GM06990 (cell line): ENCODE measurements at regions not wholly inside any gene's neighbourhood (a gene's known extent, or its start where the extent isn't known, plus 50 kb on each side); places are given as distances from the start of the nearest gene placed in this dataset.
"Not testable (repeated sequence)": the region's sequence is repeated elsewhere in the genome, so short reads cannot be mapped to it uniquely, and the experiment has no call there.

Source experiments
- DNase-seq: peaks from one replicate; pipeline ENCODE4 v3.0.0-alpha.2; 2011; ENCODE audit not compliant: insufficient read length; ENCODE audit errors: extremely low read depth
- H3K27me3 ChIP-seq: replicated peaks from 2 replicates; pipeline ENCODE4 v1.6.0; 2011; ENCODE audit warnings: low read length; ENCODE audit not compliant: control insufficient read depth, insufficient read depth
- H3K36me3 ChIP-seq: 2 replicates; pipeline ENCODE4 v1.5.1; 2011; ENCODE audit warnings: low read length; ENCODE audit not compliant: control insufficient read depth, insufficient read depth
- H3K4me3 ChIP-seq: replicated peaks from 2 replicates; pipeline ENCODE4 v1.5.1; 2011; ENCODE audit warnings: low read depth, mild to moderate bottlenecking, control low read depth, low read length
- TF ChIP-seq, protein P1 (sequence below): IDR thresholded peaks from 2 replicates; pipeline ENCODE4 v1.5.1; 2011; ENCODE audit warnings: low read length, control low read depth, mild to moderate bottlenecking, inconsistent platforms; ENCODE audit not compliant: insufficient read depth, poor library complexity, severe bottlenecking

- DNase-seq: no peak
- Histone ChIP-seq H3K27me3 (no peaks in the 10 kb centered on the region), H3K36me3 (no peaks in the 10 kb centered on the region), H3K4me3 (no peak overlapping the region)
- TF ChIP-seq, protein P1, sequence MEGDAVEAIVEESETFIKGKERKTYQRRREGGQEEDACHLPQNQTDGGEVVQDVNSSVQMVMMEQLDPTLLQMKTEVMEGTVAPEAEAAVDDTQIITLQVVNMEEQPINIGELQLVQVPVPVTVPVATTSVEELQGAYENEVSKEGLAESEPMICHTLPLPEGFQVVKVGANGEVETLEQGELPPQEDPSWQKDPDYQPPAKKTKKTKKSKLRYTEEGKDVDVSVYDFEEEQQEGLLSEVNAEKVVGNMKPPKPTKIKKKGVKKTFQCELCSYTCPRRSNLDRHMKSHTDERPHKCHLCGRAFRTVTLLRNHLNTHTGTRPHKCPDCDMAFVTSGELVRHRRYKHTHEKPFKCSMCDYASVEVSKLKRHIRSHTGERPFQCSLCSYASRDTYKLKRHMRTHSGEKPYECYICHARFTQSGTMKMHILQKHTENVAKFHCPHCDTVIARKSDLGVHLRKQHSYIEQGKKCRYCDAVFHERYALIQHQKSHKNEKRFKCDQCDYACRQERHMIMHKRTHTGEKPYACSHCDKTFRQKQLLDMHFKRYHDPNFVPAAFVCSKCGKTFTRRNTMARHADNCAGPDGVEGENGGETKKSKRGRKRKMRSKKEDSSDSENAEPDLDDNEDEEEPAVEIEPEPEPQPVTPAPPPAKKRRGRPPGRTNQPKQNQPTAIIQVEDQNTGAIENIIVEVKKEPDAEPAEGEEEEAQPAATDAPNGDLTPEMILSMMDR: peak; percentile 6
Measured at GRCh38 chr6:73985891-73986290, 289.9 kb downstream of the CD109 start.

DNA sequence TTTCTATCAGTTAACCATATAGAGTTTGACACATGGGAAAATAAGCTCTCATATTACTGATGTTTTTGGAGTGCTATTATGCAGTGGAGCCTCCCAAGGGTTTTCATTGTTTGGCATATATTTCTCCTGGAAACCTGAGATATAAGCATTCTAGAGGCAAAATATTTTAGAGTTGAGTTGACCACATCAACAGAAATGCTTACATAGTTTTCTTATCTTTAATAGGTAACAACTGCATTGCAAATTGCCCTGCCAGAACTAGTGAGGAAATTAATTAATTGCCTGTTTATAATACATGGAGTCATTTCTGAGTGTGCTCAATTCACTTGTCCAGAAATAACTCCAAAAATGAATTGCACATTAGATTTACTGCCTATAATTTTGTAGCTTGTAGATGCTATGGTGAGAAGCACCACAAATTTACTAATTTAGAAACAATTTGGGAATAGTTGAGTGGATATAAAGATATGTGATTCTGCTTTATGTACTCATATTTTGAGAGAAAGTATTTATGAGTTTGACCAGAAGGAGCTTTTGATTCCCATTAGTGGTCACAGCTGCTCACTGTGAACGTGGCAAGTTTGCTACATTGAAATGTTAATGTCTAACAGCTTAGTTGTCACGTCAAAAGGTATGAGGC, 288.7 kb downstream of the CD109 start:
- no peaks in the 10 kb centered on the region for H3K27me3 ChIP-seq
- DNase-seq: no peak
- TF ChIP-seq, protein P1: no peak
- no peaks in the 10 kb centered on the region for H3K36me3 ChIP-seq
- no peak overlapping the region for H3K4me3 ChIP-seq

- no peak overlapping the region for H3K4me3 ChIP-seq
- H3K36me3 ChIP-seq: no peaks in the 10 kb centered on the region
- no peak for DNase-seq
- H3K27me3 ChIP-seq: no peaks in the 10 kb centered on the region
- TF ChIP-seq, protein P1: no peak
Measured at GRCh38 chr6:73983367-73983766, 287.4 kb downstream of the CD109 start.

DNA sequence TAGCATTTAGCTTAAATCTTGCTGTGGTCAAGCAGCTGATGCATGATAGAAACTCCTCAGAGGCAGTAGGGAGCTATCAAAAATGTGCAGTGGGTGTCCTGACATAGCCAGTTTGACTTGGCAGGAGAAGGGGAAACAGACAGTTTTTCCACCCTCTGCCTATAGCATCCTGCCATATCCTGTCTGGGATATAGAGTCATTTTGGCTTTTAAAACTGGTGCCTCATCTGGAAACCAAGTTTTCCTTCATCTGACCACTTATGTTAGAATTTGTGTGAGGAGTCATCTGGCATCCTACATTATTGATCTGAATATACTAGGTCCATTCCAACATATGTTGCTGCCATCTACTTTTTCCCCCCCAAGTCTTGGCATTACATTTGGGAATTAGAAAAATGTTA, 284.1 kb downstream of the CD109 start:
- Histone ChIP-seq H3K4me3 (no peak overlapping the region), H3K27me3 (no peaks in the 10 kb centered on the region), H3K36me3 (no peaks in the 10 kb centered on the region)
- TF ChIP-seq, protein P1: no peak
- no peak for DNase-seq

DNA sequence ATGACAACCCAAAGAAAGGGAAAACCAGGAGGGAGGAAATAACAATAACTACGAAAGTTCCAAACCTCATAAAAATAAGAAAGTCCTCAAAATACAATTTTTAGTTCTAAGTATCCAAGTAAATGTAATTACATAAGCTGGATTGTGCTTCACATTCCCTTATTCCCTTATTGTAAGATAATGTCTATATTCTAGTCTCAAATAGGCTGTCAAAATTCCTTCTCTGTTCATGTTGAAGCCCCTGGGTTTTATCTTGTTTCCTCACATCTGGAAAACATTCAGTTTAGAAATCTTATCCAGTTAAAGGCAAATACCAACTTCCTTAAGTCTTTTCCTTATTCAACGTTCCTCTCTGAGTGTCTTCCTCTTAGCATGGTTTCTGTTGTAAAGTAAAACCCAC, 282.3 kb downstream of the CD109 start:
- no peaks in the 10 kb centered on the region for H3K36me3 ChIP-seq
- no peak for DNase-seq
- no peak overlapping the region for H3K4me3 ChIP-seq
- TF ChIP-seq, protein P1: no peak
- H3K27me3 ChIP-seq: no peaks in the 10 kb centered on the region

DNA sequence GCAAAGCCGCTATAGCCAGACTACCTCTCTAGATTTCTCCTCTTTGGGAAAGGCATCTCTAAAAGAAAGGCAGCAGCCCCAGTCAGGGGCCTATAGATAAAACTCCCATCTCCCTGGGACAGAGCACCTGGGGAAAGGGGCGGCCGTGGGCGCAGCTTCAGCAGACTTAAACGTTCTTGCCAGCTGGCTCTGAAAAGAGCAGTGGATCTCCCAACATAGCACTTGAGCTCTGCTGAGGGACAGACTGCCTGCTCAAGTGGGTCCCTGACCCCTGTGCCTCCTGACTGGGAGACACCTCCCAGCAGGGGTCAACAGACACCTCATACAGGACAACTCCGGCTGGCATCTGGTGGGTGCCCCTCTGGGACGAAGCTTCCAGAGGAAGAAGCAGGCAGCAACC, 276.5 kb downstream of the CD109 start:
- DNase-seq, H3K4me3 ChIP-seq: not testable (repeated sequence)

More for the DNA sequence above, 276.5 kb downstream of the CD109 start:
- H3K27me3 ChIP-seq, H3K36me3 ChIP-seq: not testable (repeated sequence)
